GM15510 (cell line): ENCODE measurements at regions not wholly inside any gene's neighbourhood (a gene's known extent, or its start where the extent isn't known, plus 50 kb on each side); places are given as distances from the start of the nearest gene placed in this dataset.

Experiments
- POLR2A ChIP-seq: IDR thresholded peaks from 3 replicates; pipeline ENCODE4 v1.6.1; 2011; ENCODE audit warnings: borderline replicate concordance; ENCODE audit not compliant: insufficient read length; ENCODE audit errors: extremely low read depth

GRCh38 chr15:44836094-44836493 lies 99.8 kb downstream of the TRIM69 start:
- TF ChIP-seq POLR2A = no peak

GRCh38 chr15:44861439-44861910 lies 95.0 kb upstream of the TERB2 start:
- TF ChIP-seq POLR2A = no peak

GRCh38 chr15:44861917-44862316 lies 94.6 kb upstream of the TERB2 start:
- no peak for TF ChIP-seq POLR2A

GRCh38 chr15:44873103-44873502 lies 83.4 kb upstream of the TERB2 start:
- no peak for TF ChIP-seq POLR2A

- no peak for TF ChIP-seq POLR2A
Measured at GRCh38 chr15:44879066-44879465, 77.4 kb upstream of the TERB2 start.

GRCh38 chr15:44882499-44882968 lies 74.0 kb upstream of the TERB2 start:
- peak; percentile 8 for TF ChIP-seq POLR2A

- no peak for TF ChIP-seq POLR2A
Measured at GRCh38 chr15:44883199-44883877, 73.1 kb upstream of the TERB2 start.
